ENCODE measurements at regions not wholly inside any gene's neighbourhood (a gene's known extent, or its start where the extent isn't known, plus 50 kb on each side); places are given as distances from the start of the nearest gene placed in this dataset.

- no peak for DNase-seq
Measured at GRCh38 chr12:60148109-60148508, 552.3 kb downstream of the SLC16A7 start.

DNA sequence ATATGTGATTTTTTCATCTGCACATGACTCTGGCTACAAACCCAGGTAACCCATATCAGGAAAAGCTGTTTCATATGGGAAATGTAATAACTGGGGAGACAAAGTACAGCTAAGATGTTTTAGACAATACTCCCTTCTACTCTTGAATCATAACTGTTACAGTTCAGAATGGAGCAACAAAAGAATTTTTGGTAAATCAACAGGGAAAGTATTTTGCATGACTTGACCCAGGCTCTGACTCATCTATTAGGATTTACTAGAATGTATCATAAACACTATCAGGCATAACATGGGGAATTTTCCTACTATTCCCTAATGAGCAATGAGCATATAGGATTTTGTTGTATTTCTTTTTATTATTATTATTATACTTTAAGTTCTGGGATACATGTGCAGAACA is 553.0 kb downstream of the SLC16A7 start:
- DNase-seq: no peak

DNA sequence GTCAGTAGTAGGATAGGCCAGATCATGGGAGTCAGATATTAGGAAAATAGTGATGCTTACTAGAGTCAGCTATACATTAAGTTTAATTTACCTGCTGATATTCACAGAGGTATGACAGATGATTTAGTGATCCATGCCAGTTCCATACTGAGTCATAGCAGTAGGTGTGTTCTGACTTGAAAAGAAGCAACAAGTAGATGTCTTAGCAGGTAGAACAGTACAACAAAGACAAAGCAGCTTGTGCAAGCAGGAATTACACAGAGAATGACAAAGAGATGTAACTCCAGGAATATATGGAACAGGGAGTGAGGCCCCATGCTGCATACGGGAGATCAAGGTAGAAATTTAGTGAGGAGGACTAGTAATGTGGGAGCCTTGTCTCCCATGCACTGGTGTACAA is 556.9 kb downstream of the SLC16A7 start:
- no peak for DNase-seq

- DNase-seq: no peak
Measured at GRCh38 chr12:60159761-60160160, 563.9 kb downstream of the SLC16A7 start.

DNA sequence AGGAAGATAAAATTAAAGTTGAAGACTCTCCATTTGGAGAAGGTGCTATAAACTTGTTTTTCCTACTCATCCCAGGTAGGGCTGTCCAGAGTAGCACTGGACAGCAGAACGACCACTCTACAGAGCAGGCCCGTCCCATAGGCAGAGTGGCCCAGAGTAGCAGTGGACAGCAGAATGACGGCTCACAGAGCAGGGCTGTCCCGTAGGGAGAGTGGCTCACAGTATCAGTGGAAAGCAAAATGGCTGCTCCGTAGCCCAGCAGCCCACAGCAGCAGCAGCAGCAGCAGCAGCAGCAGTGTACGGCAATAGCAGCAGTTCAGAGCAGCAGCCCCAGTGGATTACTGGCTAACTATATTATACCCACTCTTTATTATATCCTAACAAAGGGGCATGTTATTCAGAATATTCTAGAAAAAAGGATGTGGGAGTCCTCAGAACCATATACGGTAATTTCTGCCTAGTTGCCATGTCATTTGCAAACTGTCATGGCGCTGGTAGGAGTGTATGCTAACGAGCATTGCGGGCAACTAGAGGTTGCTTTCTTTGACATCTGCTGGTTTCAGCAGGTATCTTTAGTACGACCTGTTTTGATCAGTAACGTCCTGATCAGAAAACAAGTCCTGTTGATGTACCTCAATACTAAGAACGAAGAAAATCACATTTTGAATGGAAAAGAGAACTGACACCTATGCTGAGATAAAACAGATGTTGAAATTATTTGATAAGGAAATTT is 567.3 kb downstream of the SLC16A7 start:
- no peak for DNase-seq

- DNase-seq: no peak
Measured at GRCh38 chr12:60165781-60166180, 570.0 kb downstream of the SLC16A7 start.

GRCh38 chr12:60168441-60168840 is 572.6 kb downstream of the SLC16A7 start:
- DNase-seq: no peak

DNA sequence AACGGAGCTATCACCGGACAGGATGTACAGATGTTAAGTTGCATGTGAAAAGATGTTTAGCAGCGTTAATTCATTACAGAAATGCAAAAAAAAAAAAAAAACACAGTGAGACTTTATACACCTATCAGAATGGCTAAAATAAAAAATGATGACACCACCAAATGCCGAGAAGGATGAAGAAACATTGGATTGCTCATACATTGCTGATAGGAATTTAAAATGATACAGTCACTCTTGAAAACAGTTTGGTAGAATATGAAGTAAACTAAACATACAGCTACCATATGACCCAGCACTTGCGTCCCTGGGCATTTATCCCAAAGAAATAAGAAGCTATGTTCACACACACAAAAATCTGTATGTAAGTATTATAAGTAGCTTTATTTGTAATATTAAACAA is 574.1 kb downstream of the SLC16A7 start:
- no peak for DNase-seq

DNA sequence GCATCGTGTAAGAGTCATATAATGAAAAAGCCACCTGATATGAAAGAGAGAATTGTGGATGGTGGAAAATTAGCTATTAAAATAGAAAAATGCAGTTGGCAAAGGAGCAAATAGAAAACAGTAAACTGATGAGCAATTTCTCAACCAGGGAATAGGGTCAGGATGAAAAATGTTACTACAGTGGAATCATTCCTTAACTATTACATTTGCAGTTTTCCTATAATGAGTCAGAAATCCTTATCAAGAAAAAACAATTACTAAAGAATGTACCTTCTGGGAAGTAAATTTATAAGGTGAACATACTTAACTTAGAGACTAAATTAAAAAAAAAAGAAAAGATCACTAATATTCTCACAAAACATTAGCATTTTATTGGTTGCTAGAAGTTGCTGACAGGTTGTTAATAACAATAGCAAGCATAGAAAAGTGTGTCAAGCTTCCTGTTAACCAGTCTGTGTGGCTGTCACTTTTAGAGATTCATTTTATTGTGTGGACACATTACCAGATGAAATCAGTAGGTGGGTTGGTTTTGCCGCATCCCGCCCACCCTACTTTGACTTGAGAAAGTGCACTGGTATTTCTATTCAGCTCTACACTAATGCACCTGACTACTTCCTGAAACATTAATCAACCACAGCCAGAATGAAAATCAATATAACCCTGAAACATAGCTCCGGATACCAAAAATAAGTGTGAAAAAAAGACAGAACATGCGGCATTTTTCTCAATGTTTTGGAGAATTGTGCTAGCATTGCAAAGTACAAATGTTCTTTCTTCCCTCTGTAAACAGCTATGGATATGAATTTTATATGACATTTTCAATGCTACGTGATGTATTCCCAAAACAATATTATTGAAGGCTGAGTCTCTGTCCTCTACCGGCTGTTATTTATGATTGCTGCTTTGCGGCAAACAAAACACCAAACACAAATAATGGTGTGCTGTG is 576.7 kb downstream of the SLC16A7 start:
- DNase-seq: peak; percentile 77

DNA sequence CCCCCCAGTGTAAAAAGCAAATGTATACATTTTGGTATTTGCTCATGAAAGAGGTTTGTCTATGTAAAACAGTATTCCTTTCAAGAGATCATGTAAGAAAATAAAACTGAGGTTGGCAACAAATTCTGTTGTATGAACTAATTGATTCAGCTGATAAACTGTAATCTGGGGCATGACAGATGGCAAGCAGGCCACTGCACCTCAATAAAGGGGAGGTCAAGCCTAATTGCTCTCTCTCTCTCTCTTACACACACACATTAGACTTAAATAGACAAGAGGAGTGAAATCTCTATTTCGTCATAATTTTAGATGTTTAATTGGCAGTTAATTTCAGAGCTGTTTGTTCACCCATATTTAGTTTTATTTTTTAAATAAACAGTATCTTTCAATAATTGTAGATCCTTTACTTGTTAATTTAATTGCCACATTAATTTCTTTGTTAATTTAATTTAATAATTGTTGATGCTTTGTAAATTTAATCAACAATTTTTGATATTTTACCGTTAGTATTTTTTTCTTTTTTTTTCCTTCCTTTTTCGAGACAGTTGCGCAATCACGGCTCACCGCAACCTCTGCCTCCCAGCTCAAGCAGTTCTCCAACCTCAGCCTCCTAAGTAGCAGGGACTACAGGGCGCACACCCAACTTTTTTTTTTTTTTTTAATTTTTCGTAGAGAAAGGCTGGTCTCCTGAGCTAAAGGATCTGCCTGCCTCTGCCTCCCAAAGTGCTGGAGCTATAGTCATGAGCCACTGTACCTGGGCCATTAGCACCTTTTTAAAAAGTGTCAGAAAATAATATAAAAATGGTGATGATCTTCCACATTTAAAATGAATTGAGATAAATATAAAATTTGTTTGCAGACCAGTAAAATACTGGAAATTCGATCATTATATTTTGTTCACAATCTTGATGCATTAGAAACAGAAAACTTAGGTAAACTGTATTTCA is 577.7 kb downstream of the SLC16A7 start:
- peak; percentile 86 for DNase-seq

- DNase-seq: no peak
Measured at GRCh38 chr12:60174476-60174875, 578.6 kb downstream of the SLC16A7 start.

DNA sequence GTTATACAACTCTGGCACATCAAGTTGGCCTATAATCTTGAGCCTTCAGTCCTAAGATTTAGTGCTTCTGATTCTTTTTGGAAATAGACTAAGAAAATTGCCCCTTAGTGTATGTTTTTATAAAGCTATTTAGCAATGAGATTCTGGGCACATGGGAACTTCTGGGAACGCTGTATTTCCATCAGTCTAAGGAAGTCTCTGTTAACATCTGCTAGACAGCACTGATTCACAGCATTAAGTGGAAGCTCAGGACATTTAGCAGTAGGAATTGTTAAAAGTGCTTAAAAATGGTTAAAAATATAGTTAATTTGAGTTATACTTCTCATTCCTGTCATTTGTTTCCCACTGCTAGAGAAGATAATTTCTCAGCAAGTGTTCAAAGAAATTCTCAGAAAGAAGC is 579.1 kb downstream of the SLC16A7 start:
- no peak for DNase-seq

DNA sequence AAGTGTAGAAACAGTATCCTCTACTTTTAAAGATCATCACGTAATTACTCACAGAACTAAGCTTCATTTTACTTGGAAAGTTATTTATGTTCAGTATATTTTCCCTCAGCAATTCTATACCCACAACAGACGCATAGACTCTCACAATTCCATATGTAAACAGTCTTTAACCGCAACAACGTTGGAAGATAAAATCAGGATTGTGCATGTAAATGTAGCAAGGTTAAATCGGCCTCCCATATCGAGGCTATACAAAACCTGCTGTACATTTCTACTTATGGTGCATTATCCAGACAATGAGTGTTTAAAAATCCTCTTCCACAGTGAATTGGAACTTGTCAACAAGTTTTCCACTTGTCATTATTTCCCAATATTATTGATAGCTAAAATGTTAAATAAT is 581.1 kb downstream of the SLC16A7 start:
- no peak for DNase-seq

- DNase-seq: no peak
Measured at GRCh38 chr12:60180298-60180697, 584.5 kb downstream of the SLC16A7 start.

DNA sequence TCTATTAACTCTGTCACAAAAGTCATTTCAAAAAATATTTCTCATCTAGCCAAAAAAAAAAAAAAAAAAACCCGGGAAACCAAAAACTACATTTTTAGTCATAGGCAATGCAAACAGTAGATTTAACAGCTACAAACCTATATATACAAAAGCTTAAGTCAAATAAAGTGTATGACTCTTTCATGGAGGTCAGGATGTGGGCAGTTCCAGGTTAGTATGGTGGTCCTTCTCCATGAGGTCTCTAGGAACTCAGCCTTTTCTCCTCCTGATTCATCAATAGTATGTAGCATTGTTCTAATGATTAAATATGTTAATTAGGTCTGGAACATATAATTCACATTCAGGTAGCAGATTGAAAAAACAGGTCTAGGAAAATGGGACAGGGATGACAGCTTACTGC is 586.5 kb downstream of the SLC16A7 start:
- DNase-seq: no peak

GRCh38 chr12:60184096-60184495 is 588.3 kb downstream of the SLC16A7 start:
- DNase-seq: no peak

- DNase-seq: no peak
Measured at GRCh38 chr12:60185060-60185459, 589.2 kb downstream of the SLC16A7 start.

- no peak for DNase-seq
Measured at GRCh38 chr12:60191271-60191670, 595.4 kb downstream of the SLC16A7 start.

DNA sequence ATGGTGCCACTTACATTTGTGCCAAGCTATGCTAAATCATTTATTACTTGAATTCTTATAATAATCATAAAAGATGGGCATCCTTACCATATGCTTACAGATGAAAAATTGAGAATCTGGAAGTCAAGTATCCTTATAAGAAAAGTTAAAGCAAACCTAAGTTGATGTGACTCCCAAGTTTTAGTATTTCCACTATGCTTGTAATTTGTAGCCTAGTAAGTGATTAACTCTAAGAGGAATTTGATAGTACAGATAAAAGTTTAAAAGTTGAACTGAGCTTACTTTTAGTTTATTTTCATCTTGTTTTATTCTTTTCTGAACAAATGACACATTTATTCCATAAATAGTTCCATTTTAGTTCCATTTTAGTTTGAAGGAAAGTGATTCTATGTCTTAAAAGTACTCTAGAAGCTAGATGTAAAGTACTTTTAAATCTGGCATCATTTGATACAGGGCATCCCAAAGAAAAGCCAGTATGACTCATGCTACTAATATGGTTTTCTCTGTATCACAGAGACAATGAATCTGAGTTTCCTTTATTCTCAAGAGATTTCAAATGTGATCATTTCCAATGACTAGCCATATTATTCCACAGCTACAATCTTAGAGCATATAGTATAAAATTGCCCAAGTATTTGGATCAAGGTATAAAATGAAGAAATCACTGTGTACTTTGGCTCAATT is 596.0 kb downstream of the SLC16A7 start:
- no peak for DNase-seq

- DNase-seq: no peak
Measured at GRCh38 chr12:60194678-60195077, 598.8 kb downstream of the SLC16A7 start.

GRCh38 chr12:60195483-60195882 is 599.7 kb downstream of the SLC16A7 start:
- DNase-seq: no peak

DNA sequence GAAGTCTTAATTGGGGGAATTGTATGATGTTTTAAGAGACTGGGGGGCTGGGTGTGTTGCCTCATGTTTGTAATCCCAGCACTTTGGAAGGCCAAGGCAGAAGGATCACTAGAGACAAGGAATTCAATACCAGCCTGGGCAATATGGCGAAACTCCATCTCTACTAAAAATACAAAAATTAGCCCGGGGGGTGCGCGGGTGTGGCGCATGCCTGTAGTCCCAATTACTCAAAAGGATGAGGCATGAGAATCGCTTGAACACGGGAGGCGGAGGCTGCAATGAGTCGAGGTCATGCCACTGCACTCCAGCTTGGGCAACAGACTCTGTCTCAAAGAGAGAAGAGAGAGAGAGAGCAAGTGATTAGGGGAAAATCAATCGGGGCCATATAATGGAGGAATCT is 600.5 kb downstream of the SLC16A7 start:
- DNase-seq: no peak
